Stimulated activated CD4-positive, alpha-beta T cell treated with anti-CD3 and anti-CD28 coated beads, Interleukin-12 subunit alpha, Interleukin-12 subunit beta, amount 100 ng/mL, for 24 hours (primary cell): ENCODE measurements at regions not wholly inside any gene's neighbourhood (a gene's known extent, or its start where the extent isn't known, plus 50 kb on each side); places are given as distances from the start of the nearest gene placed in this dataset.
"Not testable (repeated sequence)": the region's sequence is repeated elsewhere in the genome, so short reads cannot be mapped to it uniquely, and the experiment has no call there.

Experiments used
- DNase-seq, 2 experiments: peaks; one replicate each; pipeline ENCODE4 v3.0.0-alpha.2; 2020; ENCODE audit warnings: low read depth in 2 of 2

- DNase-seq = no peak
These were observed 106.7 kb downstream of the RAP2B start for GRCh38 chr3:153268564-153269279.

- DNase-seq = no peak
These were observed 107.7 kb downstream of the RAP2B start for GRCh38 chr3:153269730-153270129.

GRCh38 chr3:153273217-153273616 lies 111.2 kb downstream of the RAP2B start:
- no peak for DNase-seq

- DNase-seq = no peak
These were observed 111.9 kb downstream of the RAP2B start for GRCh38 chr3:153273767-153274435.

- no peak for DNase-seq
These were observed 112.5 kb downstream of the RAP2B start for GRCh38 chr3:153274561-153274960.

GRCh38 chr3:153275514-153275913 lies 113.5 kb downstream of the RAP2B start:
- no peak for DNase-seq

- DNase-seq = no peak
These were observed 115.0 kb downstream of the RAP2B start for GRCh38 chr3:153277029-153277428.

GRCh38 chr3:153281236-153281997 lies 119.4 kb downstream of the RAP2B start:
- not testable (repeated sequence) for DNase-seq

- no peak for DNase-seq
These were observed 120.3 kb downstream of the RAP2B start for GRCh38 chr3:153282355-153282754.

- no peak for DNase-seq
These were observed 122.4 kb downstream of the RAP2B start for GRCh38 chr3:153284282-153284938.

- DNase-seq = no peak
These were observed 123.2 kb downstream of the RAP2B start for GRCh38 chr3:153285194-153285641.

GRCh38 chr3:153285982-153286381 lies 124.0 kb downstream of the RAP2B start:
- no peak for DNase-seq

- no peak for DNase-seq
These were observed 125.0 kb downstream of the RAP2B start for GRCh38 chr3:153287017-153287416.

- DNase-seq = no peak
These were observed 127.3 kb downstream of the RAP2B start for GRCh38 chr3:153289334-153289808.

- DNase-seq = no peak
These were observed 128.4 kb downstream of the RAP2B start for GRCh38 chr3:153290268-153291015.

- DNase-seq = no peak
These were observed 129.1 kb downstream of the RAP2B start for GRCh38 chr3:153291059-153291685.

GRCh38 chr3:153293265-153293664 lies 131.2 kb downstream of the RAP2B start:
- no peak for DNase-seq

- no peak for DNase-seq
These were observed 133.9 kb downstream of the RAP2B start for GRCh38 chr3:153295901-153296300.

- DNase-seq = no peak
These were observed 143.2 kb downstream of the RAP2B start for GRCh38 chr3:153305189-153305588.

- no peak for DNase-seq
These were observed 149.5 kb downstream of the RAP2B start for GRCh38 chr3:153311541-153311940.
